ENCODE measurements at regions not wholly inside any gene's neighbourhood (a gene's known extent, or its start where the extent isn't known, plus 50 kb on each side); places are given as distances from the start of the nearest gene placed in this dataset.

DNA sequence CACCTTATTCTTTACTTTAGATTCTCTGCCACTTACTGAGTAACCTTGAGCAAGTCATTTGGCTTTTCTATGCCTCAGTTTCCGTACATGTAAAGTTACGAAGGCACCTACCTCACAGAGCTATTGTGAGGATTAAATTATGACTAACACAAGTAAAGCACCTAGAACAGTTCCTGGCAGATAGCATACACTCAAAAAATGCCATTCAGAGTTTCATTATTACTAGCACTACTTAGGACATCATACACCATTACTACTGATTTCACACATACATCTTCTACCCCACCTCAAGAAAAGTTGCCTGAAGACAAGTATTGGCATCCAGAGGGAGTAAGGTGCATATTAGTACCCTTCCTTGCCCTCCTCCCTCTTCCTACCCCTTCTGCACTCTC lies 107.8 kb downstream of the OGFRL1 start:
- peaks cover 5% of the 10 kb centered on the region for H3K9me3 Mint-ChIP-seq
- TF ChIP-seq, protein P1, sequence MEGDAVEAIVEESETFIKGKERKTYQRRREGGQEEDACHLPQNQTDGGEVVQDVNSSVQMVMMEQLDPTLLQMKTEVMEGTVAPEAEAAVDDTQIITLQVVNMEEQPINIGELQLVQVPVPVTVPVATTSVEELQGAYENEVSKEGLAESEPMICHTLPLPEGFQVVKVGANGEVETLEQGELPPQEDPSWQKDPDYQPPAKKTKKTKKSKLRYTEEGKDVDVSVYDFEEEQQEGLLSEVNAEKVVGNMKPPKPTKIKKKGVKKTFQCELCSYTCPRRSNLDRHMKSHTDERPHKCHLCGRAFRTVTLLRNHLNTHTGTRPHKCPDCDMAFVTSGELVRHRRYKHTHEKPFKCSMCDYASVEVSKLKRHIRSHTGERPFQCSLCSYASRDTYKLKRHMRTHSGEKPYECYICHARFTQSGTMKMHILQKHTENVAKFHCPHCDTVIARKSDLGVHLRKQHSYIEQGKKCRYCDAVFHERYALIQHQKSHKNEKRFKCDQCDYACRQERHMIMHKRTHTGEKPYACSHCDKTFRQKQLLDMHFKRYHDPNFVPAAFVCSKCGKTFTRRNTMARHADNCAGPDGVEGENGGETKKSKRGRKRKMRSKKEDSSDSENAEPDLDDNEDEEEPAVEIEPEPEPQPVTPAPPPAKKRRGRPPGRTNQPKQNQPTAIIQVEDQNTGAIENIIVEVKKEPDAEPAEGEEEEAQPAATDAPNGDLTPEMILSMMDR (conservative IDR thresholded peaks at IDR 0.05): no peak
- H3K36me3 Mint-ChIP-seq: peaks cover 16% of the 10 kb centered on the region
- no peak for DNase-seq (ENCODE audit: extremely low spot score, unreplicated experiment)
- no peaks in the 10 kb centered on the region for H3K27me3 Mint-ChIP-seq
- H3K27ac Mint-ChIP-seq: no peak overlapping the region
- no peak overlapping the region for H3K4me3 Mint-ChIP-seq
- peaks cover 6% of the 10 kb centered on the region for H3K4me1 Mint-ChIP-seq (ENCODE audit: unreplicated experiment)

DNA sequence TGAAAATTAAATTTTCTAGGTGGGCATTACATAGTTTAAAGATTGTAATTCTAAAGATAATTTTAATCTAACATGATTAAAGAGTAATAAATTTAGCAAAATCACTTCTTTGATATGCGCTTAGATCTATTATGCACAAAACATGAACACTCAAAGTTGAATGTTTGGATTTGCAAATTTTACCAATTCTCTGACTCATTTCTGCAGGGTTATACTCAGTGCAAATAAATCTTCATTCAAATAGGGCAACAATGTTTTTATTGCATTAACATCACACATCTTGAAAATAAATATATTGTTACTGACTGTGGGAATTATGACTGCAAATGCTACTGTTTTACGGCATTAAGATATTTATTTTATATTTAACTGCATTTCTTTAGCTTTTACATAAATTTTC lies 110.7 kb downstream of the OGFRL1 start:
- Mint-ChIP-seq H3K4me1 (ENCODE audit: unreplicated experiment) (peaks cover 3% of the 10 kb centered on the region), H3K9me3 (no peaks in the 10 kb centered on the region), H3K36me3 (peaks cover 12% of the 10 kb centered on the region), H3K27me3 (no peaks in the 10 kb centered on the region), H3K27ac (no peak overlapping the region), H3K4me3 (no peak overlapping the region)
- DNase-seq (ENCODE audit: extremely low spot score, unreplicated experiment): no peak
- TF ChIP-seq, protein P1 (conservative IDR thresholded peaks at IDR 0.05): no peak

DNA sequence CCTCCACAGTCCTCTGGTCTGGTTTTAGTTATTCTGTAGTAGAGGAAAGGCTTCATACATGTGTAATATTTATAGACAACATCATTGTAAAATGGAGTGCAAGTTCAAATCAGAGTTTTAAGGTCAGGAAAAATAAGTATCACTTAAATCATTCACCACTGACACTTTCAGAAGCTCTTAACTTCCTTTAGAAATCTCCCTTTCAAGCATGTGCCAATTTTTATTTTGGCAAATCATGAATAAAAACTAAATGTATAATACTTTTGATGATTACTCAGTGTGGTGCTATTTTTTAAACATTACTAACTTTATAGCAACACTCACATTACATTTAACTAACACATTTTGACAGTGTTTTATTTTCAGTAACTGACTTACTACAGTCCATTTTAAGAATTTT lies 112.2 kb downstream of the OGFRL1 start:
- no peak overlapping the region for H3K27ac Mint-ChIP-seq
- H3K4me3 Mint-ChIP-seq: no peak overlapping the region
- no peaks in the 10 kb centered on the region for H3K9me3 Mint-ChIP-seq
- H3K27me3 Mint-ChIP-seq: no peaks in the 10 kb centered on the region
- TF ChIP-seq, protein P1 (conservative IDR thresholded peaks at IDR 0.05): no peak
- H3K36me3 Mint-ChIP-seq: peaks cover 18% of the 10 kb centered on the region
- peaks cover 19% of the 10 kb centered on the region for H3K4me1 Mint-ChIP-seq (ENCODE audit: unreplicated experiment)
- no peak for DNase-seq (ENCODE audit: extremely low spot score, unreplicated experiment)

DNA sequence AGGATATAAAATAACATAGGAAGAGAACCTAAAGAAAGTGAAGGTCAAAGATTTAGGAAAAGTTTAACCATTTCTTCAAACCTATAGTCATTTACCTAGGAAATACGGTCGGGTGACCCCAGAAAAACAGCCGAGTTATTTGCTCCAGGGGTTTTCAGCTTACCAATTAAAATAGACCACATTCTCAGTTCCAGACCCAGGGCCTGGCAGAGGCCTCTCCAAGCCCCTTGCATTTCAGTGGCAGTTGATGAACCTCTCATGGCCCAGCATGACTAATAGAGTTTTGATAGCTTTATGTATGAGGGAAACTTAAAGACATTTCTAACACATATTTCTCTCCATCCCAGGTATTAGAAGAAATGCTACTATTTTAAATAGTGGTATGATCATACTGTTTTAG lies 113.5 kb downstream of the OGFRL1 start:
- TF ChIP-seq, protein P1 (conservative IDR thresholded peaks at IDR 0.05): no peak
- Mint-ChIP-seq H3K4me3 (no peak overlapping the region), H3K9me3 (no peaks in the 10 kb centered on the region), H3K27me3 (no peaks in the 10 kb centered on the region), H3K4me1 (ENCODE audit: unreplicated experiment) (peaks cover 23% of the 10 kb centered on the region), H3K27ac (no peak overlapping the region), H3K36me3 (peaks cover 19% of the 10 kb centered on the region)
- DNase-seq (ENCODE audit: extremely low spot score, unreplicated experiment): no peak

DNA sequence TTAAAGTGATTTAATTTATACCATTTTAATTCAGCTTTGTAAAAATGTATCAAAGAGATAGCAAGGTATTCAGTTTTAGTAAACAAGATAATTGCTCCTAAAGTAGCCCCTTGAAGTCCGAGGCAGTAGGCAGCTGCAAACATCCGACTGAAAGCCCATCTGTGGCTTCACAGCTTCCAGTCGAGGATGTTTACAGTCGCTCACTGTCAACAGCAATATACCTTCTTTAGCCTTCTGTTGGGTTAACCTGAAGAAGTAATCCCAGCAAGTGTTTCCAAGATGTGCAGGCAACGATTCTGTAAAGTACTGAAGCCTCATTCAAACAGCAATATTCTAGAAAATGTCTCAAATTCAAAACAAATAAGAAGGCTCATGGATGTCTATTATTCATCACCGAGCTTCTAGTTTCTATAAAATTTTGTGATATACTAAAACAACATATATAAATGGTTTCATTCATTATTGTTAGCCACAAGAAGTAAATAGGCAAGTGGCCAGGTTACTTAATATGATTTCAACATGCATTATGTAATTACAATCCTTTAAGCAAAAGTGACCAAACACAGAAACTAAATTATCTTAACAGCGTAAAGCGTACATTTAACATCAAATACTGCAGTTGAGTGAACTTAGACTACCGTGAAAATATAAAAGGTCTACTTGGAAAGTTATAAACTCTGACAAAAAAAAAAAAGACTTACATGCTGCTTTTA lies 115.0 kb downstream of the OGFRL1 start:
- Mint-ChIP-seq H3K4me1 (ENCODE audit: unreplicated experiment) (peaks cover 23% of the 10 kb centered on the region), H3K9me3 (no peaks in the 10 kb centered on the region), H3K36me3 (peaks cover 11% of the 10 kb centered on the region), H3K27me3 (no peaks in the 10 kb centered on the region), H3K4me3 (peak overlapping the region; percentile 61), H3K27ac (peak overlapping the region; percentile 57)
- DNase-seq (ENCODE audit: extremely low spot score, unreplicated experiment): no peak
- TF ChIP-seq, protein P1 (conservative IDR thresholded peaks at IDR 0.05): no peak

Measured in type B pancreatic cell (in vitro differentiated cells).